ENCODE measurements at regions not wholly inside any gene's neighbourhood (a gene's known extent, or its start where the extent isn't known, plus 50 kb on each side); places are given as distances from the start of the nearest gene placed in this dataset.

DNA sequence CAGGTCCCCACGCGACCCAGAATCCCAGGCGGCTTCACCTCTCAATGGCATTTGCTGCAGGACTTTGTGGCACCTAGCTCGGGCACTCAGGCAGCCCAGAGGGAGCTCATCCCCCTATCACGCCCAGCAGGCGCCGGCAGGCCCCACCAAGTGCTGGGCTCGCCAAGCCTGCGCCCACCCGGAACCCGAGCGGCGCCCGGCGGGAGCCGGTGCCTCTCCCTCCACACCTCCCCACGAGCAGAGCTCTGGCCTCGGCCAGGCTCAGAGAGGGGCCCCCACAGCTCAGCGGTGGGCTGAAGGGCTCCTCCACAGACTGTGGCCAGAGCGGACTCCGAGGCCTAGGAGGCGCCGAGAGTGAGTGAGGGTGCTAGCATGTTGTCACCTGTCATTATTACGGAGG lies 286.3 kb downstream of the PDHA2 start:
- intact Hi-C loops (cut with micrococcal nuclease): no loop called here
- no peak for FAIRE-seq

DNA sequence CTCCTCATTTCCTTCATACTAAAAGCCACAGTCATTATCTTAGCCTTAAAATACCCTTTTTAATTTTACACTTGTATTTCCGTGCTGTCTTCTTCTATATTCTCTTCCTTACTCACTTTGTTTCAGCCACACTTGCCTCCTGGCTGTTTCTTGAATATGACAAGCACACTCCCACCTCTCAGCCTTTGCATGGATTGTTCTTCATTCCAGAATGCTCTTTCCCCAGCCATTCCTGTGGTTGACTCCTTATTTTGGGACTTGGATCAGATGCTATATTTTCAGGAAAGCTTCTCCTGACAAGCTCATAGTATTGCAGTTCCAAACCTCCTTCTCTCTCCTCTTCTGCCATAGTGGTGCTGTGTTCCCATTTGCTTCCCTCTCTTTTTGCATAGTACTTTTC lies 291.3 kb downstream of the PDHA2 start:
- intact Hi-C loops (cut with micrococcal nuclease) (no loop called here), dilution Hi-C loops (cut with MboI; ENCODE audit: extremely low pct_ligation_motif_present, low sequenced_read_pairs) (no loop called here)
- Histone ChIP-seq H3K9me3 (replicated peaks; ENCODE audit: control insufficient read depth, insufficient read depth, low read length) (no peaks in the 10 kb centered on the region), H3K4me1 (ENCODE audit: control insufficient read depth, extremely low read depth, insufficient read depth, low read length) (no peaks in the 10 kb centered on the region), H3K9ac (replicated peaks; ENCODE audit: extremely low read depth, insufficient read depth, low read length) (no peak overlapping the region), H2AFZ (ENCODE audit: low read depth, low read length) (no peak overlapping the region), H3K27ac (ENCODE audit: insufficient read depth, low read depth, low read length) (no peak overlapping the region), H3K4me2 (ENCODE audit: insufficient read depth, low read length) (no peak overlapping the region), H4K20me1 (replicated peaks; ENCODE audit: control insufficient read depth, extremely low read depth, insufficient read depth, low read length) (no peaks in the 10 kb centered on the region), H3K79me2 (ENCODE audit: control insufficient read depth, insufficient read depth, low read length) (no peaks in the 10 kb centered on the region), H3K4me3 (replicated peaks in 1 of 3; ENCODE audit: insufficient read depth in 1 of 3, low read depth in 1 of 3, low read length in 3 of 3) (no peak overlapping the region), H3K9me1 (replicated peaks; ENCODE audit: control insufficient read depth, extremely low read depth, insufficient read depth, low read length) (no peaks in the 10 kb centered on the region), H3K27me3 (ENCODE audit: control insufficient read depth in 2 of 2, insufficient read depth in 2 of 2, low read length in 2 of 2) (no peaks in the 10 kb centered on the region), H3K36me3 (ENCODE audit: control insufficient read depth in 2 of 2, extremely low read depth in 1 of 2, insufficient read depth in 2 of 2, low read length in 2 of 2) (no peaks in the 10 kb centered on the region)
- no peak for TF ChIP-seq EZH2 (IDR thresholded peaks at IDR 0.05; ENCODE audit: borderline replicate concordance, low read depth, low read length, severe bottlenecking)
- TF ChIP-seq POLR2AphosphoS5 (IDR thresholded peaks at IDR 0.05; ENCODE audit: insufficient read depth, low read depth, low read length): no peak
- TF ChIP-seq, protein P1, sequence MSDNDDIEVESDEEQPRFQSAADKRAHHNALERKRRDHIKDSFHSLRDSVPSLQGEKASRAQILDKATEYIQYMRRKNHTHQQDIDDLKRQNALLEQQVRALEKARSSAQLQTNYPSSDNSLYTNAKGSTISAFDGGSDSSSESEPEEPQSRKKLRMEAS (IDR thresholded peaks at IDR 0.05; ENCODE audit: insufficient read depth, insufficient read length): no peak
- no peak for TF ChIP-seq JUN (IDR thresholded peaks at IDR 0.05; ENCODE audit: borderline replicate concordance, insufficient read depth, insufficient read length, low read depth)
- TF ChIP-seq, protein P2, sequence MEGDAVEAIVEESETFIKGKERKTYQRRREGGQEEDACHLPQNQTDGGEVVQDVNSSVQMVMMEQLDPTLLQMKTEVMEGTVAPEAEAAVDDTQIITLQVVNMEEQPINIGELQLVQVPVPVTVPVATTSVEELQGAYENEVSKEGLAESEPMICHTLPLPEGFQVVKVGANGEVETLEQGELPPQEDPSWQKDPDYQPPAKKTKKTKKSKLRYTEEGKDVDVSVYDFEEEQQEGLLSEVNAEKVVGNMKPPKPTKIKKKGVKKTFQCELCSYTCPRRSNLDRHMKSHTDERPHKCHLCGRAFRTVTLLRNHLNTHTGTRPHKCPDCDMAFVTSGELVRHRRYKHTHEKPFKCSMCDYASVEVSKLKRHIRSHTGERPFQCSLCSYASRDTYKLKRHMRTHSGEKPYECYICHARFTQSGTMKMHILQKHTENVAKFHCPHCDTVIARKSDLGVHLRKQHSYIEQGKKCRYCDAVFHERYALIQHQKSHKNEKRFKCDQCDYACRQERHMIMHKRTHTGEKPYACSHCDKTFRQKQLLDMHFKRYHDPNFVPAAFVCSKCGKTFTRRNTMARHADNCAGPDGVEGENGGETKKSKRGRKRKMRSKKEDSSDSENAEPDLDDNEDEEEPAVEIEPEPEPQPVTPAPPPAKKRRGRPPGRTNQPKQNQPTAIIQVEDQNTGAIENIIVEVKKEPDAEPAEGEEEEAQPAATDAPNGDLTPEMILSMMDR (IDR thresholded peaks at IDR 0.05; ENCODE audit: extremely low read depth in 1 of 2, insufficient read depth in 1 of 2, low read depth in 1 of 2, low read length in 2 of 2): no peak
- no peak for TF ChIP-seq GATA2 (IDR thresholded peaks at IDR 0.05; ENCODE audit: insufficient read depth, insufficient read length, low read depth, low read length)
- TF ChIP-seq POLR2A (IDR thresholded peaks at IDR 0.05; ENCODE audit: low read depth, low read length): no peak
- TF ChIP-seq FOS (IDR thresholded peaks at IDR 0.05; ENCODE audit: borderline replicate concordance, insufficient read depth, low read length): no peak
- no peak for TF ChIP-seq MYC (IDR thresholded peaks at IDR 0.05; ENCODE audit: low read depth, low read length)
- ChIA-PET CTCF (interaction anchor here (2.5 kb wide), 1 partner anchor 20 kb away, joined by 7 read pairs; no protein-coding TSS in a partner anchor), POLR2A (no interaction called here)
- DNase-seq (ENCODE audit: low read depth, low spot score) (no peak), FAIRE-seq (no peak)
- no TSS peak for BruUV-seq (replicated peaks)

More for the DNA sequence above, 286.3 kb downstream of the PDHA2 start:
- H2AFZ ChIP-seq (ENCODE audit: low read depth, low read length): no peak overlapping the region
- H3K79me2 ChIP-seq (ENCODE audit: control insufficient read depth, insufficient read depth, low read length): no peaks in the 10 kb centered on the region
- no peak overlapping the region for H3K4me3 ChIP-seq (replicated peaks in 1 of 3; ENCODE audit: insufficient read depth in 1 of 3, low read depth in 1 of 3, low read length in 3 of 3)
- POLR2A ChIA-PET: no interaction called here
- no peaks in the 10 kb centered on the region for H3K9me3 ChIP-seq (replicated peaks; ENCODE audit: control insufficient read depth, insufficient read depth, low read length)
- H3K9me1 ChIP-seq (replicated peaks; ENCODE audit: control insufficient read depth, extremely low read depth, insufficient read depth, low read length): no peaks in the 10 kb centered on the region
- H3K4me2 ChIP-seq (ENCODE audit: insufficient read depth, low read length): no peak overlapping the region
- no peak overlapping the region for H3K27ac ChIP-seq (ENCODE audit: insufficient read depth, low read depth, low read length)
- TF ChIP-seq JUN (IDR thresholded peaks at IDR 0.05; ENCODE audit: borderline replicate concordance, insufficient read depth, insufficient read length, low read depth): no peak
- DNase-seq (ENCODE audit: low read depth, low spot score): no peak
- H3K9ac ChIP-seq (replicated peaks; ENCODE audit: extremely low read depth, insufficient read depth, low read length): no peak overlapping the region
- CTCF ChIA-PET: no interaction called here
- no peaks in the 10 kb centered on the region for H4K20me1 ChIP-seq (replicated peaks; ENCODE audit: control insufficient read depth, extremely low read depth, insufficient read depth, low read length)
- no peaks in the 10 kb centered on the region for H3K27me3 ChIP-seq (ENCODE audit: control insufficient read depth in 2 of 2, insufficient read depth in 2 of 2, low read length in 2 of 2)
- BruUV-seq (replicated peaks): no TSS peak
- H3K36me3 ChIP-seq (ENCODE audit: control insufficient read depth in 2 of 2, extremely low read depth in 1 of 2, insufficient read depth in 2 of 2, low read length in 2 of 2): no peaks in the 10 kb centered on the region
- dilution Hi-C loops (cut with MboI; ENCODE audit: extremely low pct_ligation_motif_present, low sequenced_read_pairs): no loop called here
- no peaks in the 10 kb centered on the region for H3K4me1 ChIP-seq (ENCODE audit: control insufficient read depth, extremely low read depth, insufficient read depth, low read length)
